Fibroblast of lung (primary cell): ENCODE measurements at regions not wholly inside any gene's neighbourhood (a gene's known extent, or its start where the extent isn't known, plus 50 kb on each side); places are given as distances from the start of the nearest gene placed in this dataset.

ENCODE experiments used
- DNase-seq, 2 donors: peaks; one replicate each; pipeline versions ENCODE4 v3.0.0 to v3.0.0-alpha.2; 2010; ENCODE audit warnings: low read depth in 2 of 2
- H2AFZ ChIP-seq: 2 replicates; pipeline ENCODE4 v1.5.1; 2012; ENCODE audit warnings: low read length, control low read depth, inconsistent platforms
- H3K27ac ChIP-seq: 2 replicates; pipeline ENCODE4 v1.5.1; 2011; ENCODE audit warnings: low read length, control low read depth; ENCODE audit not compliant: insufficient read depth
- H3K27me3 ChIP-seq: 2 replicates; pipeline ENCODE4 v1.5.1; 2011; ENCODE audit warnings: mild to moderate bottlenecking, low read length; ENCODE audit not compliant: control insufficient read depth, insufficient read depth
- H3K36me3 ChIP-seq: 2 replicates; pipeline ENCODE4 v1.5.1; 2011; ENCODE audit warnings: low read length; ENCODE audit not compliant: control insufficient read depth, insufficient read depth
- H3K4me1 ChIP-seq: 2 replicates; pipeline ENCODE4 v1.5.1; 2011; ENCODE audit warnings: low read length; ENCODE audit not compliant: control insufficient read depth, insufficient read depth; ENCODE audit errors: extremely low read depth
- H3K4me2 ChIP-seq: 2 replicates; pipeline ENCODE4 v1.5.1; 2011; ENCODE audit warnings: low read length, control low read depth; ENCODE audit not compliant: insufficient read depth; ENCODE audit errors: extremely low read depth
- H3K4me3 ChIP-seq, 4 experiments: fragments of 200-600 bp in 1 of 4; sonication (generic) in 1 of 4; replicated peaks in 1 of 4; 2 replicates each; pipeline ENCODE4 v1.5.1; 2011 to 2016; ENCODE audit warnings: low read length in 4 of 4, low read depth in 3 of 4, mild to moderate bottlenecking in 3 of 4, control low read depth in 2 of 4, inconsistent platforms in 1 of 4, mixed read lengths in 1 of 4; ENCODE audit not compliant: insufficient read depth in 1 of 4; ENCODE audit errors: control extremely low read depth in 1 of 4
- H3K79me2 ChIP-seq: 2 replicates; pipeline ENCODE4 v1.5.1; 2012; ENCODE audit warnings: mild to moderate bottlenecking, low read length, inconsistent platforms; ENCODE audit not compliant: control insufficient read depth, insufficient read depth
- H3K9ac ChIP-seq: 2 replicates; pipeline ENCODE4 v1.5.1; 2011; ENCODE audit warnings: mild to moderate bottlenecking, low read length, control low read depth; ENCODE audit not compliant: insufficient read depth
- H3K9me3 ChIP-seq: 2 replicates; pipeline ENCODE4 v1.5.1; 2012; ENCODE audit warnings: low read depth, low read length; ENCODE audit not compliant: control insufficient read depth, insufficient read depth
- H4K20me1 ChIP-seq: 2 replicates; pipeline ENCODE4 v1.5.1; 2011; ENCODE audit warnings: low read length; ENCODE audit not compliant: control insufficient read depth, insufficient read depth; ENCODE audit errors: extremely low read depth
- EZH2 ChIP-seq: IDR thresholded peaks from 2 replicates; pipeline ENCODE4 v1.5.1; 2012; ENCODE audit warnings: low read length, control low read depth, mild to moderate bottlenecking; ENCODE audit errors: missing control alignments
- TF ChIP-seq, protein P1 (sequence below), 2 donors: IDR thresholded peaks in 1 of 2; conservative IDR thresholded peaks in 1 of 2; 1 replicate in 1 of 2; 2 replicates in 1 of 2; pipeline ENCODE4 v1.5.1; 2011 to 2012; ENCODE audit warnings: low read length in 2 of 2, control low read depth in 1 of 2, inconsistent platforms in 1 of 2, low read depth in 1 of 2, mild to moderate bottlenecking in 1 of 2

DNA sequence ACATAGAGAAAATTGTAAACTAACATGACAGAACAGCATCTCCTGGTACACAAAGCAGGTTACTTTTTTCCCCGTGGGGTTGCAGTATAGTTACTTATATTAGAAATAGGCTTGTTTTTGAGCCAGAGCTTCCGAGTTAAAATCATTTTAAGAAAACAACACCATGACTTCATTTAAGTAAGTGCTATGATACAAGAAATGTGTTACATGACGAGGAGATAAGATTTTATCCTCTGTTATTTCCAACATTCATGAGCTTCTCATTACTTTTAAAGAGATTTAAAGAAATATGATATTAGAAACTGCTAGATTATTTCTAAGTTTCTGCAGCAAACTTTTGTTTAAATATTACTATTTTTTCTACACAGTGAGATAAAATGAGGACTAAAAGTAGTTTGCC is 968.7 kb downstream of the GATA3 start:
- Histone ChIP-seq H3K4me3 (no peak overlapping the region), H3K79me2 (no peaks in the 10 kb centered on the region), H3K4me1 (no peaks in the 10 kb centered on the region), H3K9ac (no peak overlapping the region), H4K20me1 (no peaks in the 10 kb centered on the region), H2AFZ (no peak overlapping the region), H3K4me2 (no peak overlapping the region), H3K27ac (no peak overlapping the region), H3K36me3 (no peaks in the 10 kb centered on the region), H3K9me3 (no peaks in the 10 kb centered on the region), H3K27me3 (no peaks in the 10 kb centered on the region)
- TF ChIP-seq EZH2: no peak
- TF ChIP-seq, protein P1, sequence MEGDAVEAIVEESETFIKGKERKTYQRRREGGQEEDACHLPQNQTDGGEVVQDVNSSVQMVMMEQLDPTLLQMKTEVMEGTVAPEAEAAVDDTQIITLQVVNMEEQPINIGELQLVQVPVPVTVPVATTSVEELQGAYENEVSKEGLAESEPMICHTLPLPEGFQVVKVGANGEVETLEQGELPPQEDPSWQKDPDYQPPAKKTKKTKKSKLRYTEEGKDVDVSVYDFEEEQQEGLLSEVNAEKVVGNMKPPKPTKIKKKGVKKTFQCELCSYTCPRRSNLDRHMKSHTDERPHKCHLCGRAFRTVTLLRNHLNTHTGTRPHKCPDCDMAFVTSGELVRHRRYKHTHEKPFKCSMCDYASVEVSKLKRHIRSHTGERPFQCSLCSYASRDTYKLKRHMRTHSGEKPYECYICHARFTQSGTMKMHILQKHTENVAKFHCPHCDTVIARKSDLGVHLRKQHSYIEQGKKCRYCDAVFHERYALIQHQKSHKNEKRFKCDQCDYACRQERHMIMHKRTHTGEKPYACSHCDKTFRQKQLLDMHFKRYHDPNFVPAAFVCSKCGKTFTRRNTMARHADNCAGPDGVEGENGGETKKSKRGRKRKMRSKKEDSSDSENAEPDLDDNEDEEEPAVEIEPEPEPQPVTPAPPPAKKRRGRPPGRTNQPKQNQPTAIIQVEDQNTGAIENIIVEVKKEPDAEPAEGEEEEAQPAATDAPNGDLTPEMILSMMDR (conservative IDR thresholded peaks at IDR 0.05 in 1 of 2, IDR thresholded peaks at IDR 0.05 in 1 of 2; ENCODE audit: low read depth in 1 of 2, low read length in 2 of 2): no peak
- no peak for DNase-seq

DNA sequence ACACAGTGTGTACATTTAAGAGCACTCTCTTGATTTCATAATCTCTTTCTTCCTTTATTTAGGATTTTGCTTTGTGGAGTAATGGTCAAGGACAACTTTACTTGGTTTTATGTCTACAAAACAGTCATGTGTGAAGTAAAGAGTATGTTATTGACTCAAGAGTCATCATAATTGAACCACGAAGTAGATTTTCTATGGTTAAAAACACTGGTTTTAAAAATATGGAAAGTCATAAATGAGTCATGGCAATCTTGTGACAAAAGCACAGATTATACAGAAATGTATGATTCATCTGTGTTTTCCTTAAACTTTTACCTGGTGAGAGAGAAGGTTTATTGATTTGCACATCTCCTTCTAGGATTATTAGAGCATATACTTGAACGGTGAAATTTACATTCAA is 969.7 kb downstream of the GATA3 start:
- H2AFZ ChIP-seq: no peak overlapping the region
- no peak overlapping the region for H3K4me2 ChIP-seq
- no peaks in the 10 kb centered on the region for H3K36me3 ChIP-seq
- no peaks in the 10 kb centered on the region for H3K27me3 ChIP-seq
- H3K9ac ChIP-seq: no peak overlapping the region
- TF ChIP-seq, protein P1 (conservative IDR thresholded peaks at IDR 0.05 in 1 of 2, IDR thresholded peaks at IDR 0.05 in 1 of 2; ENCODE audit: low read depth in 1 of 2, low read length in 2 of 2): no peak
- TF ChIP-seq EZH2: no peak
- no peaks in the 10 kb centered on the region for H4K20me1 ChIP-seq
- no peak overlapping the region for H3K4me3 ChIP-seq
- no peaks in the 10 kb centered on the region for H3K79me2 ChIP-seq
- no peaks in the 10 kb centered on the region for H3K4me1 ChIP-seq
- DNase-seq: no peak
- no peaks in the 10 kb centered on the region for H3K9me3 ChIP-seq
- no peak overlapping the region for H3K27ac ChIP-seq

DNA sequence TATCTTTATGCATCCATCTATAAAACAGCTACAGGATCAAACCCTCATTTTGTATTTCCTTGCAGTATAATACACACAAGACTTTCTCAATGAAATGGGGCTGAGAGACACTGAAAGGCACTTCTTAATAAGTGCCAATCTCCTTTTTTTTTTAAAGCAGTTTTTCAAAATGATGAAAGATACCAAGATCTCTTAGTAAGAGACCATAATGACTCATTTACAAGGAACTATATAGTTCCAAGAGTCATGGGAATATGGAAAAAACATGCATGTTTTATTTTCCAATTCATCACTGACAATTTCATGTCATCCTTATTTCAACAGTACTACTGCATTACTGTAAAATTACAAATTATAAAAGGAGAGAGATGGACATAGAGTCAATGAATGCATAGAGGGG is 973.7 kb downstream of the GATA3 start:
- DNase-seq: peak in 1 of 2 donors; percentile 14
- Histone ChIP-seq H3K4me1 (no peaks in the 10 kb centered on the region), H2AFZ (no peak overlapping the region), H3K4me2 (no peak overlapping the region), H3K9ac (no peak overlapping the region), H3K9me3 (no peaks in the 10 kb centered on the region), H4K20me1 (no peaks in the 10 kb centered on the region), H3K27me3 (no peaks in the 10 kb centered on the region), H3K79me2 (no peaks in the 10 kb centered on the region), H3K36me3 (no peaks in the 10 kb centered on the region), H3K4me3 (no peak overlapping the region), H3K27ac (no peak overlapping the region)
- TF ChIP-seq EZH2: no peak
- TF ChIP-seq, protein P1 (conservative IDR thresholded peaks at IDR 0.05 in 1 of 2, IDR thresholded peaks at IDR 0.05 in 1 of 2; ENCODE audit: low read depth in 1 of 2, low read length in 2 of 2): no peak
